ENCODE measurements at regions not wholly inside any gene's neighbourhood (a gene's known extent, or its start where the extent isn't known, plus 50 kb on each side); places are given as distances from the start of the nearest gene placed in this dataset.

GRCh38 chr5:8767111-8767510 is 778.8 kb downstream of the SEMA5A start:
- Histone ChIP-seq H3K27me3 (replicated peaks in 1 of 4; ENCODE audit: control insufficient read depth in 3 of 4, extremely low read depth in 1 of 4, insufficient read depth in 3 of 4, low read length in 3 of 4) (no peaks in the 10 kb centered on the region), H3K4me1 (replicated peaks in 1 of 4; ENCODE audit: control insufficient read depth in 3 of 4, insufficient read depth in 4 of 4, low read length in 3 of 4) (no peaks in the 10 kb centered on the region), H4K8ac (ENCODE audit: extremely low read depth, insufficient read depth, low read length) (no peak overlapping the region), H3K9ac (replicated peaks in 1 of 4; ENCODE audit: extremely low read depth in 1 of 4, low read depth in 3 of 4, low read length in 3 of 4) (no peak overlapping the region), H2BK12ac (ENCODE audit: low read depth, low read length) (no peak overlapping the region), H4K5ac (ENCODE audit: insufficient read length, low read depth, low read length) (no peak overlapping the region), H3K23me2 (ENCODE audit: low read depth, low read length) (no peaks in the 10 kb centered on the region), H3K79me2 (ENCODE audit: control insufficient read depth in 1 of 2, insufficient read depth in 2 of 2, low read length in 2 of 2) (no peaks in the 10 kb centered on the region), H4K91ac (replicated peaks; ENCODE audit: insufficient read length, low read length) (no peak overlapping the region), H3K27ac (ENCODE audit: low read depth, low read length) (no peak overlapping the region), H3K14ac (ENCODE audit: insufficient read length) (no peak overlapping the region), H2BK120ac (replicated peaks; ENCODE audit: low read depth, low read length) (no peak overlapping the region), H3K23ac (ENCODE audit: insufficient read length) (no peak overlapping the region), H4K20me1 (replicated peaks in 1 of 2; ENCODE audit: control insufficient read depth in 1 of 2, insufficient read depth in 2 of 2, low read length in 2 of 2) (no peaks in the 10 kb centered on the region), H3K18ac (ENCODE audit: extremely low read depth, low read length) (no peak overlapping the region), H3K4me3 (ENCODE audit: extremely low read depth in 1 of 4, insufficient read depth in 2 of 4, low read depth in 3 of 4, low read length in 4 of 4) (no peak overlapping the region), H3K4ac (replicated peaks; ENCODE audit: insufficient read length, low read depth, low read length) (no peak overlapping the region), H3K79me1 (ENCODE audit: low read depth, low read length) (no peaks in the 10 kb centered on the region), H3K56ac (replicated peaks; ENCODE audit: insufficient read length, low read depth, low read length) (no peak overlapping the region), H2BK15ac (ENCODE audit: low read length) (no peak overlapping the region), H2AFZ (ENCODE audit: low read length) (no peak overlapping the region), H2BK5ac (ENCODE audit: low read depth, low read length) (no peak overlapping the region), H3K36me3 (ENCODE audit: control insufficient read depth in 2 of 4, insufficient read depth in 4 of 4, low read length in 3 of 4) (no peaks in the 10 kb centered on the region), H3K4me2 (ENCODE audit: insufficient read depth in 1 of 2, low read depth in 2 of 2, low read length in 2 of 2) (no peak overlapping the region), H3K9me3 (ENCODE audit: insufficient read depth in 2 of 2, low read depth in 1 of 2, low read length in 1 of 2) (no peaks in the 10 kb centered on the region), H2AK5ac (ENCODE audit: low read depth, low read length) (no peak overlapping the region), H2BK20ac (ENCODE audit: low read length) (no peak overlapping the region)
- FAIRE-seq, result no peak
- POLR2A ChIA-PET (ENCODE audit: partially characterized antibody), result no interaction called here
- CTCF ChIA-PET (ENCODE audit: partially characterized antibody), result interaction anchor here (0.7 to 1.2 kb wide), 3 partner anchors 13 to 591 kb away, joined by 3 read pairs; no protein-coding TSS in a partner anchor
- WGBS, 2 experiments (ENCODE audit: extremely low coverage in 1 of 2, insufficient coverage in 1 of 2, insufficient read length in 1 of 2, insufficient replicate concordance in 2 of 2, low coverage in 1 of 2, low lambda C conversion rate in 2 of 2, missing lambda C conversion rate in 1 of 2), result 91% methylated on average over 3 of the region's 3 CpGs; no CpG with 5 or more reads in 1 of the 2 experiments
- no peak for DNase-seq (ENCODE audit: low read depth in 1 of 2, low spot score in 2 of 2)
- no peak for TF ChIP-seq HDAC2 (IDR thresholded peaks at IDR 0.05; ENCODE audit: borderline replicate concordance in 1 of 2, low read depth in 2 of 2, low read length in 2 of 2)
- no peak for TF ChIP-seq EZH2 (IDR thresholded peaks at IDR 0.05; ENCODE audit: low read depth, low read length, severe bottlenecking)
- no peak for TF ChIP-seq CBX5 (IDR thresholded peaks at IDR 0.05; ENCODE audit: low read depth, low read length)
- no peak for TF ChIP-seq NANOG (IDR thresholded peaks at IDR 0.05; ENCODE audit: insufficient read depth, low read depth, low read length, poor library complexity, severe bottlenecking)
- no peak for TF ChIP-seq EP300 (IDR thresholded peaks at IDR 0.05; ENCODE audit: borderline replicate concordance in 1 of 2, low read depth in 2 of 2, low read length in 2 of 2)
- TF ChIP-seq, protein P1, sequence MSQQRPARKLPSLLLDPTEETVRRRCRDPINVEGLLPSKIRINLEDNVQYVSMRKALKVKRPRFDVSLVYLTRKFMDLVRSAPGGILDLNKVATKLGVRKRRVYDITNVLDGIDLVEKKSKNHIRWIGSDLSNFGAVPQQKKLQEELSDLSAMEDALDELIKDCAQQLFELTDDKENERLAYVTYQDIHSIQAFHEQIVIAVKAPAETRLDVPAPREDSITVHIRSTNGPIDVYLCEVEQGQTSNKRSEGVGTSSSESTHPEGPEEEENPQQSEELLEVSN (IDR thresholded peaks at IDR 0.05), result no peak
- TF ChIP-seq RNF2 (IDR thresholded peaks at IDR 0.05; ENCODE audit: borderline replicate concordance, low read depth, low read length, missing control alignments, poor library complexity, severe bottlenecking), result no peak
- TF ChIP-seq SIRT6 (IDR thresholded peaks at IDR 0.05; ENCODE audit: low read length), result no peak
- TF ChIP-seq CREB1 (IDR thresholded peaks at IDR 0.05), result no peak
- TF ChIP-seq ZNF274 (IDR thresholded peaks at IDR 0.05; ENCODE audit: borderline replicate concordance, extremely low read depth, low read length), result no peak
- TF ChIP-seq KDM4A (IDR thresholded peaks at IDR 0.05; ENCODE audit: low read depth, low read length, severe bottlenecking), result no peak
- TF ChIP-seq JUN (IDR thresholded peaks at IDR 0.05; ENCODE audit: low read depth, low read length), result no peak
- TF ChIP-seq TCF12 (IDR thresholded peaks at IDR 0.05; ENCODE audit: low read depth, low read length), result no peak
- no peak for TF ChIP-seq TBP (IDR thresholded peaks at IDR 0.05; ENCODE audit: low read depth, low read length)

All from H1 (cell line).